Fibroblast of lung (primary cell): ENCODE measurements at regions not wholly inside any gene's neighbourhood (a gene's known extent, or its start where the extent isn't known, plus 50 kb on each side); places are given as distances from the start of the nearest gene placed in this dataset.

Experiments
- DNase-seq, 2 donors: peaks; one replicate each; pipeline versions ENCODE4 v3.0.0 to v3.0.0-alpha.2; 2010; ENCODE audit warnings: low read depth in 2 of 2
- H2AFZ ChIP-seq: 2 replicates; pipeline ENCODE4 v1.5.1; 2012; ENCODE audit warnings: low read length, control low read depth, inconsistent platforms
- H3K27ac ChIP-seq: 2 replicates; pipeline ENCODE4 v1.5.1; 2011; ENCODE audit warnings: low read length, control low read depth; ENCODE audit not compliant: insufficient read depth
- H3K27me3 ChIP-seq: 2 replicates; pipeline ENCODE4 v1.5.1; 2011; ENCODE audit warnings: mild to moderate bottlenecking, low read length; ENCODE audit not compliant: control insufficient read depth, insufficient read depth
- H3K36me3 ChIP-seq: 2 replicates; pipeline ENCODE4 v1.5.1; 2011; ENCODE audit warnings: low read length; ENCODE audit not compliant: control insufficient read depth, insufficient read depth
- H3K4me1 ChIP-seq: 2 replicates; pipeline ENCODE4 v1.5.1; 2011; ENCODE audit warnings: low read length; ENCODE audit not compliant: control insufficient read depth, insufficient read depth; ENCODE audit errors: extremely low read depth
- H3K4me2 ChIP-seq: 2 replicates; pipeline ENCODE4 v1.5.1; 2011; ENCODE audit warnings: low read length, control low read depth; ENCODE audit not compliant: insufficient read depth; ENCODE audit errors: extremely low read depth
- H3K4me3 ChIP-seq, 4 experiments: fragments of 200-600 bp in 1 of 4; sonication (generic) in 1 of 4; replicated peaks in 1 of 4; 2 replicates each; pipeline ENCODE4 v1.5.1; 2011 to 2016; ENCODE audit warnings: low read length in 4 of 4, low read depth in 3 of 4, mild to moderate bottlenecking in 3 of 4, control low read depth in 2 of 4, inconsistent platforms in 1 of 4, mixed read lengths in 1 of 4; ENCODE audit not compliant: insufficient read depth in 1 of 4; ENCODE audit errors: control extremely low read depth in 1 of 4
- H3K79me2 ChIP-seq: 2 replicates; pipeline ENCODE4 v1.5.1; 2012; ENCODE audit warnings: mild to moderate bottlenecking, low read length, inconsistent platforms; ENCODE audit not compliant: control insufficient read depth, insufficient read depth
- H3K9ac ChIP-seq: 2 replicates; pipeline ENCODE4 v1.5.1; 2011; ENCODE audit warnings: mild to moderate bottlenecking, low read length, control low read depth; ENCODE audit not compliant: insufficient read depth
- H3K9me3 ChIP-seq: 2 replicates; pipeline ENCODE4 v1.5.1; 2012; ENCODE audit warnings: low read depth, low read length; ENCODE audit not compliant: control insufficient read depth, insufficient read depth
- H4K20me1 ChIP-seq: 2 replicates; pipeline ENCODE4 v1.5.1; 2011; ENCODE audit warnings: low read length; ENCODE audit not compliant: control insufficient read depth, insufficient read depth; ENCODE audit errors: extremely low read depth
- EZH2 ChIP-seq: IDR thresholded peaks from 2 replicates; pipeline ENCODE4 v1.5.1; 2012; ENCODE audit warnings: low read length, control low read depth, mild to moderate bottlenecking; ENCODE audit errors: missing control alignments
- TF ChIP-seq, protein P1 (sequence below), 2 donors: IDR thresholded peaks in 1 of 2; conservative IDR thresholded peaks in 1 of 2; 1 replicate in 1 of 2; 2 replicates in 1 of 2; pipeline ENCODE4 v1.5.1; 2011 to 2012; ENCODE audit warnings: low read length in 2 of 2, control low read depth in 1 of 2, inconsistent platforms in 1 of 2, low read depth in 1 of 2, mild to moderate bottlenecking in 1 of 2

DNA sequence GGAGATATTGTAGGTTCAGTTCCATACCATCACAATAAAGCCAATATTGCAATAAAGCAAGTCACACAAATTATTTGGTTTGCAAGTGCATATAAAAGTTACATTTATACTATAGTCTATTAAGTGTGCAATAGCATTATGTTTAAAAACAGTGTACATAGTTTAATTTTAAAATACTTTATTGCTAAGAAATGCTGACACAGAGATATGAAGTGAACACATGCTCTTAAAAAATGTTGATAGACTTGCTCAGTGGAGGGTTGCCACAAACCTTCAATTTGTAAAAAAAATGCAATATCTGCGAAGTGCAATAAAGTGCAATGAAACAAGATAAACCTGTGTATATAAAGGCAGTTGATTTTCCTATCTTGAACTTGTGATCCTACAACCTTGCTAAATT, 161.5 kb downstream of the PRDM13 start:
- no peak for DNase-seq
- H3K36me3 ChIP-seq, result no peaks in the 10 kb centered on the region
- TF ChIP-seq, protein P1, sequence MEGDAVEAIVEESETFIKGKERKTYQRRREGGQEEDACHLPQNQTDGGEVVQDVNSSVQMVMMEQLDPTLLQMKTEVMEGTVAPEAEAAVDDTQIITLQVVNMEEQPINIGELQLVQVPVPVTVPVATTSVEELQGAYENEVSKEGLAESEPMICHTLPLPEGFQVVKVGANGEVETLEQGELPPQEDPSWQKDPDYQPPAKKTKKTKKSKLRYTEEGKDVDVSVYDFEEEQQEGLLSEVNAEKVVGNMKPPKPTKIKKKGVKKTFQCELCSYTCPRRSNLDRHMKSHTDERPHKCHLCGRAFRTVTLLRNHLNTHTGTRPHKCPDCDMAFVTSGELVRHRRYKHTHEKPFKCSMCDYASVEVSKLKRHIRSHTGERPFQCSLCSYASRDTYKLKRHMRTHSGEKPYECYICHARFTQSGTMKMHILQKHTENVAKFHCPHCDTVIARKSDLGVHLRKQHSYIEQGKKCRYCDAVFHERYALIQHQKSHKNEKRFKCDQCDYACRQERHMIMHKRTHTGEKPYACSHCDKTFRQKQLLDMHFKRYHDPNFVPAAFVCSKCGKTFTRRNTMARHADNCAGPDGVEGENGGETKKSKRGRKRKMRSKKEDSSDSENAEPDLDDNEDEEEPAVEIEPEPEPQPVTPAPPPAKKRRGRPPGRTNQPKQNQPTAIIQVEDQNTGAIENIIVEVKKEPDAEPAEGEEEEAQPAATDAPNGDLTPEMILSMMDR (conservative IDR thresholded peaks at IDR 0.05 in 1 of 2, IDR thresholded peaks at IDR 0.05 in 1 of 2; ENCODE audit: low read depth in 1 of 2, low read length in 2 of 2), result no peak
- TF ChIP-seq EZH2, result no peak
- no peaks in the 10 kb centered on the region for H3K79me2 ChIP-seq
- no peak overlapping the region for H3K27ac ChIP-seq
- H3K27me3 ChIP-seq, result no peaks in the 10 kb centered on the region
- H3K4me1 ChIP-seq, result no peaks in the 10 kb centered on the region
- H3K9me3 ChIP-seq, result no peaks in the 10 kb centered on the region
- no peak overlapping the region for H2AFZ ChIP-seq
- H4K20me1 ChIP-seq, result no peaks in the 10 kb centered on the region
- H3K4me2 ChIP-seq, result no peak overlapping the region
- H3K4me3 ChIP-seq, result no peak overlapping the region
- H3K9ac ChIP-seq, result no peak overlapping the region

DNA sequence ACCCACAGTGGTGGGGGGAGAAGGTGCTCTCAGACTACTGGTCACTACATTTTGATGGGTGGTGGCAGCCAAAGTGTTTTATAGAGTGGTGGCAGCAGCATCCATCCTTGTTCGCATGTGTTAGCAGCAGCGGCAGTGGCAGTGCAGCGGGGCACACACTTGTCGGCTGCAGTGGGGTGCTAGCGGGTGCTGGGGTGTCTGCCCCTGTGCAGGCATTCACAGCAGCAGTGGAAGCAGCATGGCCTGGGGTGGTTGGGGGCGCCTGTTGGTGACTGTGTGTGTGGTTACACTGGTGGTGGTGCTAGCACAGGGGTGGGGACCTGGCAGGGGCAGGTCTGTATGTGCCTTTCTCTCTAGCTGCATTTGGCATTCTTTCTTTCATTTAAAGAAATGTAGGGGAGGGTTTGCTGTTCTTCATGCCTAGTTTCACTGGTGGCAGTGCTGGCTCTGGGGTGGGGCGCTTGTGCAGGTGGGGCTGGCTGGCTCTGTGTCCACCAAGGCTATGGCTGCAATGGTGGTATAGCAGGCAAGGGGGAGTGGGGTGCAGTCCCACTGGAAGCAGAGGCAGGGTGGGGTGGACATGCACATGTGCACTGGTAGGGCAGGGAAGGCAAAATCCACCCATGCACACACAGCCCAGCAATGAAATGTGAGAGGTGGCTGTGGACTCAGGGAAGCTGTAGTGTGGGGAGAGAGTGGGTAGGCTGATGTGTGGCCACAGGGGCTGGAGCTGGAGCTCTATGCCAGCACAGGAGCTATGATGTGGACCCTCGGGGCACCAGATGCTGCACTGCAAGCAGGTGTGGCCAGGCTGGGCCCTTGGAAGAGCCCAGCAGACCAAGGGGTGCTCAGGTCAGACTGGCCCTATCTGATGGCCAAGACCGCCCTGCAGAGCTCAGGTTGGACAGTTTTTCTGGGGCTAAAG, 173.3 kb downstream of the PRDM13 start:
- Histone ChIP-seq H3K9me3 (no peaks in the 10 kb centered on the region), H2AFZ (no peak overlapping the region), H4K20me1 (no peaks in the 10 kb centered on the region), H3K27ac (no peak overlapping the region), H3K36me3 (no peaks in the 10 kb centered on the region), H3K4me3 (no peak overlapping the region), H3K4me2 (no peak overlapping the region), H3K9ac (no peak overlapping the region), H3K27me3 (no peaks in the 10 kb centered on the region), H3K4me1 (no peaks in the 10 kb centered on the region), H3K79me2 (no peaks in the 10 kb centered on the region)
- no peak for TF ChIP-seq EZH2
- TF ChIP-seq, protein P1 (conservative IDR thresholded peaks at IDR 0.05 in 1 of 2, IDR thresholded peaks at IDR 0.05 in 1 of 2; ENCODE audit: low read depth in 1 of 2, low read length in 2 of 2), result no peak
- no peak for DNase-seq

DNA sequence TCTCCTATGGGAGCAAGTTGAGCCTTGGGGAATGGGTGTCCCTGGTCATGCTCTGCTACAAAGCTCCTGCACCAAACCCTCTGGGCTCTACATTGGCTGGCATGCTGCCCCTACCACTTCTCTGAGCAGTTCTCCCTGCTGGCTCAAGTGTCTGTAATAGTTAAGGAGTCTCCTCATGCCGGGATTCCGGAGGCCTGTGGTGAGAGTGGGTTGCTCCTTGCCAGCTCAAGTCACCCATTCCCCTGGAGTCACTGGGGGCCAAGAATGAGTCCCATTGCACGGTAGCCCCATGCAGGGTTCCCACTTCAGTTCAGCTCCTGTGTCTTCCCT, 173.9 kb downstream of the PRDM13 start:
- Histone ChIP-seq H3K79me2 (no peaks in the 10 kb centered on the region), H3K4me2 (no peak overlapping the region), H3K27ac (no peak overlapping the region), H3K9me3 (no peaks in the 10 kb centered on the region), H3K4me3 (no peak overlapping the region), H2AFZ (no peak overlapping the region), H4K20me1 (no peaks in the 10 kb centered on the region), H3K9ac (no peak overlapping the region), H3K36me3 (no peaks in the 10 kb centered on the region), H3K27me3 (no peaks in the 10 kb centered on the region), H3K4me1 (no peaks in the 10 kb centered on the region)
- DNase-seq, result no peak
- no peak for TF ChIP-seq EZH2
